Stimulated activated CD4-positive, alpha-beta T cell treated with anti-CD3 and anti-CD28 coated beads, Interleukin-12 subunit alpha, Interleukin-12 subunit beta, amount 100 ng/mL, for 24 hours (primary cell): ENCODE measurements at regions not wholly inside any gene's neighbourhood (a gene's known extent, or its start where the extent isn't known, plus 50 kb on each side); places are given as distances from the start of the nearest gene placed in this dataset.
"Not testable (repeated sequence)": the region's sequence is repeated elsewhere in the genome, so short reads cannot be mapped to it uniquely, and the experiment has no call there.

Experiments
- DNase-seq, 2 experiments: peaks; one replicate each; pipeline ENCODE4 v3.0.0-alpha.2; 2020; ENCODE audit warnings: low read depth in 2 of 2

GRCh38 chr6:105537981-105538578 lies 135.2 kb upstream of the PREP start:
- no peak for DNase-seq

- DNase-seq = no peak
These were observed 134.1 kb upstream of the PREP start for GRCh38 chr6:105536961-105537360.

GRCh38 chr6:105533301-105533700 lies 130.4 kb upstream of the PREP start:
- no peak for DNase-seq

GRCh38 chr6:105526225-105526872 lies 123.5 kb upstream of the PREP start:
- no peak for DNase-seq

GRCh38 chr6:105522626-105523322 lies 119.9 kb upstream of the PREP start:
- no peak for DNase-seq

- no peak for DNase-seq
These were observed 117.1 kb upstream of the PREP start for GRCh38 chr6:105519954-105520353.

- not testable (repeated sequence) for DNase-seq
These were observed 116.1 kb upstream of the PREP start for GRCh38 chr6:105518993-105519392.

GRCh38 chr6:105515054-105515453 lies 112.2 kb upstream of the PREP start:
- DNase-seq = no peak

GRCh38 chr6:105514306-105514705 lies 111.4 kb upstream of the PREP start:
- DNase-seq = no peak

- no peak for DNase-seq
These were observed 108.8 kb upstream of the PREP start for GRCh38 chr6:105511639-105512038.

- DNase-seq = no peak
These were observed 107.9 kb upstream of the PREP start for GRCh38 chr6:105510746-105511145.

- no peak for DNase-seq
These were observed 106.8 kb upstream of the PREP start for GRCh38 chr6:105509506-105510331.

GRCh38 chr6:105507811-105508210 lies 104.9 kb upstream of the PREP start:
- no peak for DNase-seq

- DNase-seq = no peak
These were observed 101.8 kb upstream of the PREP start for GRCh38 chr6:105504706-105505105.

- DNase-seq = no peak
These were observed 100.8 kb upstream of the PREP start for GRCh38 chr6:105503641-105504040.

- no peak for DNase-seq
These were observed 99.0 kb upstream of the PREP start for GRCh38 chr6:105501826-105502344.

- DNase-seq = no peak
These were observed 98.4 kb upstream of the PREP start for GRCh38 chr6:105501246-105501645.

- no peak for DNase-seq
These were observed 97.8 kb upstream of the PREP start for GRCh38 chr6:105500693-105501092.

- DNase-seq = no peak
These were observed 97.0 kb upstream of the PREP start for GRCh38 chr6:105499931-105500330.

GRCh38 chr6:105499136-105499870 lies 96.4 kb upstream of the PREP start:
- DNase-seq = no peak

GRCh38 chr6:105497549-105497948 lies 94.7 kb upstream of the PREP start:
- DNase-seq = no peak
